Activated CD4-positive, CD25-positive, alpha-beta regulatory T cell treated with anti-CD3 and anti-CD28 coated beads, Interleukin-2, amount 50 U/mL, for 72 hours (primary cell): ENCODE measurements at regions not wholly inside any gene's neighbourhood (a gene's known extent, or its start where the extent isn't known, plus 50 kb on each side); places are given as distances from the start of the nearest gene placed in this dataset.
"Not testable (repeated sequence)": the region's sequence is repeated elsewhere in the genome, so short reads cannot be mapped to it uniquely, and the experiment has no call there.

Experiments
- DNase-seq: peaks from one replicate; pipeline ENCODE4 v3.0.0; 2021

- DNase-seq = no peak
Measured at GRCh38 chr7:25726170-25726780, 425.7 kb upstream of the NFE2L3 start.

- no peak for DNase-seq
Measured at GRCh38 chr7:25726781-25727311, 425.2 kb upstream of the NFE2L3 start.

GRCh38 chr7:25727446-25727845, 424.6 kb upstream of the NFE2L3 start:
- DNase-seq = no peak

DNA sequence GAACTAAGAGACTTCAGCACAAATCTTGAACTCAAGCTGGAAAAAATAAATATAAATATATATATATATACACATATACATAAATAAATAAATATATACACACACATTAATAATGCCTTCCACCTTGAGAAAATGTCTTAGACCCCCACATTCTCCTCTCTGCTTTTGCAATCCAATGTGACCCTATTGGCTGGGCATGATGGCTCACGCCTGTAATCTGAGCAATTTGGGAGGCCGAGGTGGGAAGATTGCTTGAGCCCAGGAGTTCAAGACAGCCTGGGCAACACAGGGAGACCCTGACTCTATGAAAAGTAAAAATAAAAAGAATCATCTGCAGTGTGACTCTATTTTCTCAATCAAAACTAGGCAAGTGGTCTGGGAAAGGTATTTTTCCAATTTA, 424.1 kb upstream of the NFE2L3 start:
- DNase-seq = no peak

DNA sequence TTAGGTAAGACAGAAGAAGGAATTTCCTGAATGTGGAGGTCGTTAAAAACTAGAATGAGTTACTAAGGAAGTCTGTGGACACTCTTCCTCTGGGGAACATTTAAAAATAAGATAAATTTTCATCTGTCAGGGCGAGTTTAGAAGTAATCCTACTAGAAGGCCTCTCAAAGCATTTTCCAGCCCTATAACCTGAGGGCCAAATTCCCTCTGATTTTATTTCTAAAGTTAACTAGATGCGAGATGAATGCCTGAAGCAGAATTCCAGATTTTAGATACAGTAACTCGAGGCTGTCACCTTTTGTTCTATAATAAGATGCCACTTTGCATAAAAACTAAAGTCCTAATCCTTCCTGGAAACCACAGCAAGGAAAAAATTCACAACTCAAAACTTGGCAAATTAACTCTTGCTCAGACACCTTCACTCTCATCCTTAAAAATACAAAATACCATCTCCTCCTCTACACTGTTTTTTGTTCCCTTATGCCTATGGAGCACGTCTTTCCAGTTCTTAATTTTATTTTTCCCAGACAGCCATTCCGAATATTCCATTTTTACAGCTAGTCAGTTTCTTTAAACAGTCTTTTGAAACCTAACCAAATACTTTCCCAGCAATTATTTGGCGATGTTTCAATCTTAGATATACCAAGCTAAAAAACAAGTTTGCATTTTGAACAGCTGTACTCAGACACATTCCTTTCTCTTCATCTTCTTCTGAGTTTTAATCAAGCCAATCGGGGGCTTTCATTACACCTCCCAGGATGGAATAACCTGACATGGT, 420.7 kb upstream of the NFE2L3 start:
- no peak for DNase-seq

DNA sequence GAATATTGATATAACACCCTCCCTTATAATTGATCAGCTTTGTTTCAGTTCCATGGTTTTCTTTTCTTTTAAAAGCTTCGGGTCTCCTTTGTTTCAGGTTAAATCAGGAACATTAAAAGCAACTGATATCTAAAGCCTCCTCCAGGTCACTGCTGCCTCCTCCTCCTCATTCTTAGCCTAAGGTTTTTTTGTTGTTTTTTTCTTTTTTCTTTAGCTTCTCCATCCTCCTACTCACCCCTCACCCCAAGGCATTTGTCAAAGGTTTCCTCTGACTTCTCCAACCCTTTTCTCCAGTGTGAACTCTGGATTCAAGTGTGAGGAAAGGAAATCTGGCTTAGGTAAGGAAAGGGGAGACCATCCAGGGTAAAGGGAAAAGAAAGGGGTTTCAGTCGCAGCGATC, 420.2 kb upstream of the NFE2L3 start:
- DNase-seq = no peak

- DNase-seq = no peak
Measured at GRCh38 chr7:25732766-25733217, 419.2 kb upstream of the NFE2L3 start.

GRCh38 chr7:25735674-25736242, 416.2 kb upstream of the NFE2L3 start:
- DNase-seq = no peak

GRCh38 chr7:25738528-25738927, 413.5 kb upstream of the NFE2L3 start:
- no peak for DNase-seq

DNA sequence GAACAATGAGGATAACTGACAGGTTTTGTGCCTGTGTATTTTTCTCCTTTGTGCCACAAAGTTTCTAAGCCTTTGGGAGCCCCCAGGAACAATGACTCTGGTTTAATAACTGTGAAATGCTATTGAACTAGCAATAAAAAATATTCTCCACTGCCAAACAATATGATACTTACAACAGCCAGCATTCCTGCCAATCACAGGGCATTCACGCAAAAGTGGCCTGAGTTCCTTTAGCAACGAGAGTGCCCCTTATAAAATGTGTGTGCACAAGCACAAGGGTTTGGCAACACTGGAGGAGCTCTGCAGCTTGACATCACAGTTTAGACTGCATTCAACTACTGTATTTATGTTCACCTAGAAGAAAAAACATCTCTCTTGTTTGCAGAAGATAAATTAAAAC, 412.9 kb upstream of the NFE2L3 start:
- no peak for DNase-seq

DNA sequence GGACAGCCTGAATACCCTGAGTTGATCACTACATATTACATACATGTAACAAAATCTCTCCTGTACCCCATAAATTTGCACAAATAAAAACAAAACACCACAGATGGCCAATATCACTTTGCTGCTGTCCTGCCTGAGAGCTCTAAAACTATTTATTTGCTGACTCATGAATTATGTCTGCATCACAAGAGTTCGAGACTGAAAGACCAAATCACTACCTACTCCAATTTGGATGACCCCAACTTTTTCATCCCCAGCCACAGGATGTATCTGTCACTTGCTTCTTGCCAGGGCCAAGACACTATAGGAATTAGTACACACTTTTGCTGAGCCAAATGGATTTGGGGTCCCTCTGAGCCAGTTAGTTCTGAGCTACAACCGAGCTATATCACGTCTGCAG, 409.7 kb upstream of the NFE2L3 start:
- DNase-seq = no peak

- DNase-seq = not testable (repeated sequence)
Measured at GRCh38 chr7:25743670-25744451, 408.1 kb upstream of the NFE2L3 start.

DNA sequence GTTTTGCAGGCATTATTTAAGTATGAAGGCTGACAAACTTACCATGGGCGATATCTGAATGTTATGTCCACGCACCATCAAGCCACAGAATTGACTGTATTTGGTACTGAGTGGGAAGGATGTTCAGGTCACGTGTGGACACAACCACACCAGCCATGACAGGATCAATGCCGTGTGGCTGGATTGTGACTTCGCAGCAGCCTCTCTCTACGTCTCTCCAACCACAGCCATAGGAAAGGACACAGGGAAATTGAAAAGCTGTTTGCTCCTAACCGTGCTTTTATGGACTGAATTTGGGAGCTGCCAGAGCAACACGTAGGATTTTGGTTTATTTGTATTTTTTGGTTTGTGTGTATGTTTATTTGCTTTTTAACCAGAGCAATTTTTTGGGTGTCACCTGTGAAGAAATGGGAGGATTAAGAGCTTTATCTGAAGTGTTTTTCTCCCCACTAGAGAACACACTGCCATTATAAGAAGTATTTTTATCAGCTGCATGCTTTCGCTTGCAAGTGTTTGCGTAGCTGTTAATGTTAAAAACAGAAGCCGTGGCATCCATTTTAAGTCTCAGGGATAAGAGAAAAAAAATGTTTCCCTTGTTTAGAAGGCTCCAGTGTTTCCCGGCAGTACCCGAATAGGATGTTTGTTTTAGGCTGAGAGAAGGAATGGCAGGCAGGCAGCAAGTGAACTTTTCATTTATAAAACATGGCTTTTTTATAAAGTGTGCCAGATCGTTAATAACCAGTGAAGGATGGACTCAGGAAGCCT, 401.1 kb upstream of the NFE2L3 start:
- DNase-seq = no peak

DNA sequence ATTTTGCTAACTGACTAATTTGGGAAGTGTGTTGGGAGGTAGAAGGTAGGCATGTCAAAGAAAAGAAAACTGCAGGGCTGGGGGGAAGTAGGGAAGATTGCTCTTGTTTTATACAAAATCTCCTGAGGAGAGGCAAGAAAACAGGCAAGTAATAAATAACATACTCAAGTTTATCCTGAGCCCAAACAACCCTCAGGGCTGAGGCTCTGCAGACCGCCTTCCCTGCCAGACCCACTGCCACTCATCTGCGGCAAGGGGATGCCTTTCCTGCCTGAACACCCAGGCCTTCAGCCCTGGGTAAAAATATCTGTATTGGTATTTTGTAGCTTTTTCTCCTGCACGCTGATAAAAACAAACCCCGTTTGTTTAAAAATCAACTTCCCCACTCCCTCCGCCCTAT, 399.8 kb upstream of the NFE2L3 start:
- DNase-seq = no peak

GRCh38 chr7:25752967-25753791, 398.8 kb upstream of the NFE2L3 start:
- no peak for DNase-seq

- DNase-seq = no peak
Measured at GRCh38 chr7:25753837-25754236, 398.2 kb upstream of the NFE2L3 start.

GRCh38 chr7:25754333-25754732, 397.7 kb upstream of the NFE2L3 start:
- DNase-seq = no peak

DNA sequence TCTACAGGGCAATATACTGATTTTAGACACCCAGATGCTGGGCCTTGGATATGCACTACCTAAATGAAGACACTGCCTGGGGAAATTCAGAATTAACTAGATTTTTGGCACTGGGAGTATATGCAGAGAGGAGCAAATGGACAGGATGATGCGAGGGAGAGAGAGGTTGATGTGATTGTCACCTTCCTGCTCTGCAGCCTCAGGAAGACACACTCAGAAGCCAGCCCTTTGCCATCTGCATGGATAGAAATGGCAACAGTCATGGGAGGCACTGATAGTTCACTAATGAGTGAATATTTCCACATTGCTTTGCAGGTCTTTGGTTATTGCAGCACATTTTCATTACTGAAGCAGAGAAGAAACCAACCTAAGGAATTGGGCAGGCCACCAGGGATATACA, 397.2 kb upstream of the NFE2L3 start:
- DNase-seq = no peak

DNA sequence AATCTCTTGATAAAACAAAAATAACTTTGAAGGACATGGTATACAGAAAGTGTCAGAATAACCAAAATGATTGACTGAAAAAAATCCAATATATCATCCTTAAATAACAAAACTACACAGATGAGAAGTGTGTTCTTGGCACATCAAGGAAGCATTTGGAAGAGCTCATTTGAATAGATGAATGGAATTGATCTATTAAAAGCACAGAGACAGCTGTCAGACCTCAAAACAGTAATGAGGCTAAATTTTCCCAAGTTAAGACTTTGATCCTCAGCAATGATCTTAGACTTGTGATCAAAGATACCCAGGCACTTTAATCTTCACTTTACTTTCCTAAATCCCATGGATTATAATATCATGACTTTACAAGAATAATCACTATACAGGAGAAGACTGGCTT, 395.4 kb upstream of the NFE2L3 start:
- DNase-seq = no peak

DNA sequence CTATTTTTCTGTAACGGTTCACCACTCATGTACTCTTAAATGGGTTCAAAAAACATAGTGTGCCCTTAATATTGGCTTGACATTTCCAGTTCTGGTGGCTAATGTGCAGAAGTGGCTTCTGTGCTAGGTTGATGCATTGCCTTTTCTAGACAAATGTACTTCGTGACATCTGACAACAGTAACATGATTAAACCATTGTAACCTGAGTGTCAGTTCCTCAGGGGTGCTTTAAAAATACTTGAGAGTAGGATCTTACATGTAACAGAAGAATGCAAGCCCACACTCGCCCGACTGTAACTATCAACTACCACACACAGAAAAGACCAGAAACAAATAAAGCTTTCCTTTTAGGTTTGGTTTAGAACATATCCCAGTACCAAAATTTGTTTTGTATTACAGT, 393.4 kb upstream of the NFE2L3 start:
- no peak for DNase-seq

DNA sequence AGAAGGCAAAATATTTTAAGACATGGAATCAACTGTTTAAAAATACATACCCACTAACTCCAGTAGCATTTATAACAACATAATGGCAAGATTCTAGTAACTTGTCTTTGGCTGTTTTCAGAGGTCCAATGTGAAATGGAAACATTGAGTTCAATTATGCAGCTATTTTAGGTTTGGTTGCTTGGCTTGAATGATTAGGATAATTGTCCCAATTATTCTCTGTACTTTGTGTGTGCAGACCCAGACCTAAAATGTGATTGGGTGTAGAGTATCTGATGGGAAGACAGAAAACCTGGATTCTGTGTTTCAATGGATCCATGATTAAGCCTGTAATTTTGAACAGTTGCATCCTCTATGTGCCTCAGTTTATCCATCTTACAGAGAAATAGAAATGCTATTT, 392.7 kb upstream of the NFE2L3 start:
- no peak for DNase-seq

DNA sequence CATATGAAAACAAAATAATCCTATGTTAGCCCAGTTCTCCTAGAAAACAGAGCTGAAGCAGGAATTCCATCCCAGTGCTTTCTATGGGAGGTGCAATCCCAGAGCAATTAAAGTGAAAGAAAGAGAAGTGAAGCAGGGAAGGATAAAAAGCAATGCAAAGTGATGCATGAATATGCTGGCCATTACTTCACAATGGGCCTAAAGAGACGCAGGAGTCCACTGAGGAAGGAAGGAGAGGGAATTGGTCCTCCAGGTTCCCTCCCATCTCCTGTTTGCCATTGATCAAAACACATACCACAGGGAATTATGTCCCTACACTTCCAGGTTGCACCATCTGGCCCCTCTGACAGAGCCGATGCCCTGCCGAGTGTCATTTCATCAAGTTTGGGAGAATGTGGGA, 392.2 kb upstream of the NFE2L3 start:
- no peak for DNase-seq
